ENCODE measurements at regions not wholly inside any gene's neighbourhood (a gene's known extent, or its start where the extent isn't known, plus 50 kb on each side); places are given as distances from the start of the nearest gene placed in this dataset.

DNA sequence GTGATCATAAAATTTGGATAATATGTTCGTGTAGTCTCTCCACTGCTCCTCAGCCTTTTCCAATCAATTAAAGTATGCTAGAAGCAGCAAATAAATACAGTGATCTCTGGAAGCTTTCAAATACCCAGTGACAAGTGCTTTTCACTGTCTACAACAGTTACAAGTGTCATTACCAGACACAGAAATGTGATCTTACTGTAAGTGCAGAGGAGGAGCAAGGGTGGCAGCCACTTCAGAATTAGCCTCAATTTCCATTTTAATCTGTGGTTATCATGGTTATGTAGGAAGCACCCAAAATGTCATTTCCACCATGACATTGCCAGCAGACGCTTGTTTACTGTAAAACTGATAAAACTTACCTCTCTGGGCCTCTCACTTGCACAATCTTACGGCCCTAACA is 133.9 kb upstream of the ADAMTS3 start:
- DNase-seq, result no peak
- H4K5ac ChIP-seq (ENCODE audit: insufficient read length, low read depth, low read length), result no peak overlapping the region
- no peak overlapping the region for H2AFZ ChIP-seq (ENCODE audit: low read length)
- no peak overlapping the region for H3T11ph ChIP-seq (ENCODE audit: low read length)
- no CpG with 5 or more reads among the region's 3 CpGs for WGBS (ENCODE audit: extremely low coverage, insufficient read length, low lambda C conversion rate)
- H3K79me1 ChIP-seq (ENCODE audit: insufficient read depth, low read depth, low read length, poor library complexity, severe bottlenecking), result no peaks in the 10 kb centered on the region
- no peaks in the 10 kb centered on the region for H3K27me3 ChIP-seq (ENCODE audit: insufficient read depth, low read length)
- H3K4me1 Mint-ChIP-seq, result peaks cover 8% of the 10 kb centered on the region in 2 experiments
- H3K9me3 ChIP-seq (ENCODE audit: control insufficient read depth, low read depth, low read length), result no peaks in the 10 kb centered on the region
- H3K23me2 ChIP-seq (ENCODE audit: insufficient read length, low read depth, low read length, poor library complexity, severe bottlenecking), result no peaks in the 10 kb centered on the region
- H3K4me1 ChIP-seq (ENCODE audit: insufficient read depth, low read length), result no peaks in the 10 kb centered on the region; the same call in 1 of the 2 replicates
- no peaks in the 10 kb centered on the region for H3K79me2 ChIP-seq (ENCODE audit: insufficient read depth, low read length)
- H3K23ac ChIP-seq (ENCODE audit: insufficient read length, low read depth, low read length), result no peak overlapping the region
- no peak overlapping the region for H2AK5ac ChIP-seq (ENCODE audit: insufficient read length, low read length)
- H2BK15ac ChIP-seq (ENCODE audit: low read depth, low read length), result no peak overlapping the region
- no peaks in the 10 kb centered on the region for H3K9me3 Mint-ChIP-seq
- no peak overlapping the region for H2BK20ac ChIP-seq (ENCODE audit: low read depth, low read length, poor library complexity, severe bottlenecking)
- no peak overlapping the region for H3K27ac ChIP-seq (ENCODE audit: insufficient read length, low read depth, low read length)
- H4K91ac ChIP-seq (ENCODE audit: insufficient read length, low read depth, low read length), result no peak overlapping the region
- H2BK12ac ChIP-seq (ENCODE audit: insufficient read length, low read depth, low read length), result no peak overlapping the region
- no peak overlapping the region for H4K8ac ChIP-seq (replicated peaks; ENCODE audit: insufficient read length, low read depth, low read length)
- no peak overlapping the region for H3K9ac ChIP-seq (ENCODE audit: extremely low read depth, insufficient read length, low read length)
- H3K56ac ChIP-seq (ENCODE audit: insufficient read length, low read depth, low read length), result no peak overlapping the region
- TF ChIP-seq, protein P1, sequence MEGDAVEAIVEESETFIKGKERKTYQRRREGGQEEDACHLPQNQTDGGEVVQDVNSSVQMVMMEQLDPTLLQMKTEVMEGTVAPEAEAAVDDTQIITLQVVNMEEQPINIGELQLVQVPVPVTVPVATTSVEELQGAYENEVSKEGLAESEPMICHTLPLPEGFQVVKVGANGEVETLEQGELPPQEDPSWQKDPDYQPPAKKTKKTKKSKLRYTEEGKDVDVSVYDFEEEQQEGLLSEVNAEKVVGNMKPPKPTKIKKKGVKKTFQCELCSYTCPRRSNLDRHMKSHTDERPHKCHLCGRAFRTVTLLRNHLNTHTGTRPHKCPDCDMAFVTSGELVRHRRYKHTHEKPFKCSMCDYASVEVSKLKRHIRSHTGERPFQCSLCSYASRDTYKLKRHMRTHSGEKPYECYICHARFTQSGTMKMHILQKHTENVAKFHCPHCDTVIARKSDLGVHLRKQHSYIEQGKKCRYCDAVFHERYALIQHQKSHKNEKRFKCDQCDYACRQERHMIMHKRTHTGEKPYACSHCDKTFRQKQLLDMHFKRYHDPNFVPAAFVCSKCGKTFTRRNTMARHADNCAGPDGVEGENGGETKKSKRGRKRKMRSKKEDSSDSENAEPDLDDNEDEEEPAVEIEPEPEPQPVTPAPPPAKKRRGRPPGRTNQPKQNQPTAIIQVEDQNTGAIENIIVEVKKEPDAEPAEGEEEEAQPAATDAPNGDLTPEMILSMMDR (conservative IDR thresholded peaks at IDR 0.05), result no peak
- H2BK120ac ChIP-seq (ENCODE audit: low read depth, low read length, poor library complexity, severe bottlenecking), result no peak overlapping the region
- H4K20me1 ChIP-seq (ENCODE audit: control insufficient read depth, insufficient read depth, insufficient read length), result no peaks in the 10 kb centered on the region
- H3K18ac ChIP-seq (ENCODE audit: insufficient read length, low read depth, low read length), result no peak overlapping the region
- H3K4me2 ChIP-seq (ENCODE audit: insufficient read depth, insufficient read length, low read length), result no peak overlapping the region
- no peak overlapping the region for H2BK5ac ChIP-seq (ENCODE audit: insufficient read length, low read length)
- H3K14ac ChIP-seq (ENCODE audit: insufficient read depth, low read length), result no peak overlapping the region
- H3K4me3 Mint-ChIP-seq, result no peak overlapping the region
- no peak overlapping the region for H3K27ac Mint-ChIP-seq
- H3K27me3 Mint-ChIP-seq (ENCODE audit: low read depth), result no peaks in the 10 kb centered on the region
- H3K36me3 Mint-ChIP-seq (ENCODE audit: insufficient read depth in 1 of 3, low read depth in 3 of 3), result no peaks in the 10 kb centered on the region
- no peak overlapping the region for H3K4ac ChIP-seq (ENCODE audit: low read depth, low read length)

Measured in H9 (cell line).